ENCODE measurements at regions not wholly inside any gene's neighbourhood (a gene's known extent, or its start where the extent isn't known, plus 50 kb on each side); places are given as distances from the start of the nearest gene placed in this dataset.
"Not testable (repeated sequence)": the region's sequence is repeated elsewhere in the genome, so short reads cannot be mapped to it uniquely, and the experiment has no call there.

GRCh38 chr3:89533275-89533674 is 425.9 kb downstream of the EPHA3 start:
- TF ChIP-seq POLR2A (IDR thresholded peaks at IDR 0.05) (no peak), EP300 (IDR thresholded peaks at IDR 0.05) (no peak), CTCF (IDR thresholded peaks at IDR 0.05) (no peak), POLR2AphosphoS5 (IDR thresholded peaks at IDR 0.05) (no peak)
- H3K9me3 ChIP-seq: no peaks in the 10 kb centered on the region
- H3K27me3 ChIP-seq: no peaks in the 10 kb centered on the region
- no peak overlapping the region for H3K27ac ChIP-seq
- H3K4me1 ChIP-seq: no peaks in the 10 kb centered on the region
- H3K4me3 ChIP-seq: no peak overlapping the region
- H3K36me3 ChIP-seq: no peaks in the 10 kb centered on the region
- no peak for ATAC-seq
- WGBS, 2 donors (ENCODE audit: low coverage in 1 of 2): 56% methylated on average over 2 of the region's 2 CpGs

GRCh38 chr3:89554587-89554986 is 447.2 kb downstream of the EPHA3 start:
- H3K27me3 ChIP-seq, H3K27ac ChIP-seq, ATAC-seq, H3K9me3 ChIP-seq, H3K36me3 ChIP-seq, H3K4me3 ChIP-seq, H3K4me1 ChIP-seq: not testable (repeated sequence)
- WGBS, 2 donors (ENCODE audit: low coverage in 1 of 2): 87 to 100% methylated on average over 3 to 6 of the region's 6 CpGs

GRCh38 chr3:89558711-89559110 is 451.3 kb downstream of the EPHA3 start:
- ATAC-seq: no peak
- 64 to 75% methylated on average over 1 of the region's 1 CpG for WGBS, 2 donors (ENCODE audit: low coverage in 1 of 2)
- no peak for TF ChIP-seq CTCF (IDR thresholded peaks at IDR 0.05)
- no peak for TF ChIP-seq EP300 (IDR thresholded peaks at IDR 0.05)
- no peak for TF ChIP-seq POLR2A (IDR thresholded peaks at IDR 0.05)
- TF ChIP-seq POLR2AphosphoS5 (IDR thresholded peaks at IDR 0.05): no peak
- no peaks in the 10 kb centered on the region for H3K36me3 ChIP-seq
- no peaks in the 10 kb centered on the region for H3K27me3 ChIP-seq
- H3K27ac ChIP-seq: no peak overlapping the region
- no peaks in the 10 kb centered on the region for H3K9me3 ChIP-seq
- H3K4me3 ChIP-seq: no peak overlapping the region
- no peaks in the 10 kb centered on the region for H3K4me1 ChIP-seq

GRCh38 chr3:89560568-89560967 is 453.1 kb downstream of the EPHA3 start:
- Histone ChIP-seq H3K27ac (no peak overlapping the region), H3K27me3 (no peaks in the 10 kb centered on the region), H3K36me3 (no peaks in the 10 kb centered on the region), H3K9me3 (peaks cover 0 to 16% (median 0%) of the 10 kb centered on the region in 3 donors), H3K4me1 (no peaks in the 10 kb centered on the region), H3K4me3 (no peak overlapping the region)
- WGBS, 2 donors (ENCODE audit: low coverage in 1 of 2): 31 to 63% methylated on average over 1 of the region's 1 CpG
- no peak for TF ChIP-seq POLR2AphosphoS5 (IDR thresholded peaks at IDR 0.05)
- TF ChIP-seq EP300 (IDR thresholded peaks at IDR 0.05): no peak
- no peak for TF ChIP-seq POLR2A (IDR thresholded peaks at IDR 0.05)
- no peak for TF ChIP-seq CTCF (IDR thresholded peaks at IDR 0.05)
- ATAC-seq: no peak

GRCh38 chr3:89562373-89562772 is 455.0 kb downstream of the EPHA3 start:
- no peak overlapping the region for H3K27ac ChIP-seq
- no peaks in the 10 kb centered on the region for H3K36me3 ChIP-seq
- H3K9me3 ChIP-seq: peaks cover 0 to 23% (median 0%) of the 10 kb centered on the region in 3 donors
- H3K4me1 ChIP-seq: no peaks in the 10 kb centered on the region
- TF ChIP-seq CTCF (IDR thresholded peaks at IDR 0.05) (no peak), POLR2AphosphoS5 (IDR thresholded peaks at IDR 0.05) (no peak), EP300 (IDR thresholded peaks at IDR 0.05) (no peak), POLR2A (IDR thresholded peaks at IDR 0.05) (no peak)
- no peak overlapping the region for H3K4me3 ChIP-seq
- 82 to 100% methylated on average over 1 of the region's 1 CpG for WGBS, 2 donors (ENCODE audit: low coverage in 1 of 2)
- no peaks in the 10 kb centered on the region for H3K27me3 ChIP-seq
- ATAC-seq: no peak

GRCh38 chr3:89565098-89565497 is 457.7 kb downstream of the EPHA3 start:
- no peak for TF ChIP-seq CTCF (IDR thresholded peaks at IDR 0.05)
- no peak for TF ChIP-seq POLR2A (IDR thresholded peaks at IDR 0.05)
- no peak for TF ChIP-seq EP300 (IDR thresholded peaks at IDR 0.05)
- TF ChIP-seq POLR2AphosphoS5 (IDR thresholded peaks at IDR 0.05): no peak
- no peak overlapping the region for H3K27ac ChIP-seq
- H3K9me3 ChIP-seq: peaks cover 0 to 23% (median 0%) of the 10 kb centered on the region in 3 donors
- no peaks in the 10 kb centered on the region for H3K4me1 ChIP-seq
- ATAC-seq: no peak
- H3K27me3 ChIP-seq: no peaks in the 10 kb centered on the region
- no peak overlapping the region for H3K4me3 ChIP-seq
- no peaks in the 10 kb centered on the region for H3K36me3 ChIP-seq

Data from gastroesophageal sphincter (tissue), 4 donors.